NCI-H187 (cell line): ENCODE measurements at regions not wholly inside any gene's neighbourhood (a gene's known extent, or its start where the extent isn't known, plus 50 kb on each side); places are given as distances from the start of the nearest gene placed in this dataset.
"Not testable (repeated sequence)": the region's sequence is repeated elsewhere in the genome, so short reads cannot be mapped to it uniquely, and the experiment has no call there.

Experiments used
- DNase-seq, 2 experiments: peaks; one replicate each; lab custom pipeline; 2025; lab: John Stamatoyannopoulos, UW

GRCh38 chr13:101003566-101003965 lies 329.0 kb upstream of the TMTC4 start:
- DNase-seq = no peak

GRCh38 chr13:100989392-100989791 lies 314.8 kb upstream of the TMTC4 start:
- no peak for DNase-seq

GRCh38 chr13:100988921-100989320 lies 314.3 kb upstream of the TMTC4 start:
- no peak for DNase-seq

- DNase-seq = peak; percentile 26 to 55
These were observed 313.4 kb upstream of the TMTC4 start for GRCh38 chr13:100987948-100988347.

- DNase-seq = no peak
These were observed 312.0 kb upstream of the TMTC4 start for GRCh38 chr13:100986571-100986970.

- no peak for DNase-seq
These were observed 309.6 kb upstream of the TMTC4 start for GRCh38 chr13:100984085-100984705.

GRCh38 chr13:100983111-100983510 lies 308.5 kb upstream of the TMTC4 start:
- no peak for DNase-seq

- DNase-seq = no peak
These were observed 305.6 kb upstream of the TMTC4 start for GRCh38 chr13:100980171-100980570.

GRCh38 chr13:100977841-100978240 lies 303.2 kb upstream of the TMTC4 start:
- no peak for DNase-seq

- no peak for DNase-seq
These were observed 302.4 kb upstream of the TMTC4 start for GRCh38 chr13:100976993-100977392.

GRCh38 chr13:100975666-100976065 lies 301.1 kb upstream of the TMTC4 start:
- DNase-seq = not testable (repeated sequence)

- no peak for DNase-seq
These were observed 288.0 kb upstream of the TMTC4 start for GRCh38 chr13:100962585-100962984.

- DNase-seq = no peak
These were observed 286.6 kb upstream of the TMTC4 start for GRCh38 chr13:100961186-100961585.

GRCh38 chr13:100958831-100959230 lies 284.2 kb upstream of the TMTC4 start:
- DNase-seq = no peak

GRCh38 chr13:100957741-100958140 lies 283.1 kb upstream of the TMTC4 start:
- DNase-seq = no peak

- DNase-seq = no peak
These were observed 280.1 kb upstream of the TMTC4 start for GRCh38 chr13:100954430-100955305.

- no peak for DNase-seq
These were observed 276.4 kb upstream of the TMTC4 start for GRCh38 chr13:100951016-100951415.

GRCh38 chr13:100948937-100949336 lies 274.3 kb upstream of the TMTC4 start:
- not testable (repeated sequence) for DNase-seq

GRCh38 chr13:100946588-100946987 lies 272.0 kb upstream of the TMTC4 start:
- no peak for DNase-seq

GRCh38 chr13:100944791-100945345 lies 270.3 kb upstream of the TMTC4 start:
- no peak for DNase-seq

GRCh38 chr13:100942742-100943141 lies 268.1 kb upstream of the TMTC4 start:
- no peak for DNase-seq

GRCh38 chr13:100941377-100942368 lies 267.1 kb upstream of the TMTC4 start:
- no peak for DNase-seq
